CD14-positive monocyte (primary cell): ENCODE measurements at regions not wholly inside any gene's neighbourhood (a gene's known extent, or its start where the extent isn't known, plus 50 kb on each side); places are given as distances from the start of the nearest gene placed in this dataset.

ENCODE experiments used
- DNase-seq, 3 donors: peaks; one replicate each; pipeline ENCODE4 v3.0.0-alpha.2; 2011 to 2022
- H2AFZ ChIP-seq: 2 replicates; pipeline ENCODE4 v1.6.0; 2012; ENCODE audit warnings: mild to moderate bottlenecking, low read depth, low read length, inconsistent platforms; ENCODE audit not compliant: insufficient read depth, poor library complexity, severe bottlenecking
- H3K27ac ChIP-seq, 2 donors: 1 replicate in 1 of 2; 2 replicates in 1 of 2; pipeline ENCODE4 v1.5.1; 2012 to 2013; ENCODE audit warnings: low read length in 2 of 2, control low read depth in 1 of 2, inconsistent platforms in 1 of 2, low read depth in 1 of 2, mild to moderate bottlenecking in 1 of 2
- H3K27me3 ChIP-seq, 2 donors: one replicate each; pipeline versions ENCODE4 v1.6.0 to v1.6.1; 2011 to 2013; ENCODE audit warnings: low read length in 2 of 2; ENCODE audit not compliant: control insufficient read depth in 2 of 2, insufficient read depth in 2 of 2
- H3K36me3 ChIP-seq, 2 donors: replicated peaks in 1 of 2; 1 replicate in 1 of 2; 2 replicates in 1 of 2; pipeline versions ENCODE4 v1.5.1 to v1.6.1; 2012 to 2013; ENCODE audit warnings: low read length in 2 of 2, control low read depth in 1 of 2, inconsistent platforms in 1 of 2, mild to moderate bottlenecking in 1 of 2; ENCODE audit not compliant: insufficient read depth in 2 of 2, control insufficient read depth in 1 of 2
- H3K4me1 ChIP-seq, 2 donors: 1 replicate in 1 of 2; 2 replicates in 1 of 2; pipeline versions ENCODE4 v1.5.1 to v1.6.1; 2012 to 2013; ENCODE audit warnings: low read length in 2 of 2, control low read depth in 1 of 2, inconsistent platforms in 1 of 2, mild to moderate bottlenecking in 1 of 2, moderate library complexity in 1 of 2; ENCODE audit not compliant: insufficient read depth in 2 of 2, control insufficient read depth in 1 of 2
- H3K4me2 ChIP-seq: replicated peaks from 2 replicates; pipeline ENCODE3; 2012; ENCODE audit warnings: low read length, moderate library complexity, mild to moderate bottlenecking; ENCODE audit not compliant: poor library complexity, severe bottlenecking; ENCODE audit errors: extremely low read depth
- H3K4me3 ChIP-seq, 3 experiments: fragments of 200-600 bp in 1 of 3; sonication (generic) in 1 of 3; replicated peaks in 1 of 3; 1 replicate in 2 of 3; 2 replicates in 1 of 3; pipeline ENCODE4 v1.5.1; 2011 to 2013; ENCODE audit warnings: low read length in 3 of 3, mild to moderate bottlenecking in 3 of 3, control low read depth in 2 of 3, low read depth in 2 of 3, inconsistent platforms in 1 of 3, moderate library complexity in 1 of 3
- H3K79me2 ChIP-seq: 2 replicates; pipeline ENCODE4 v1.6.0; 2012; ENCODE audit warnings: mild to moderate bottlenecking, control low read depth, inconsistent platforms, low read length, moderate library complexity; ENCODE audit not compliant: insufficient read depth
- H3K9ac ChIP-seq: 2 replicates; pipeline ENCODE4 v1.6.0; 2017; ENCODE audit warnings: low read length, mild to moderate bottlenecking; ENCODE audit not compliant: insufficient read depth, poor library complexity, severe bottlenecking
- H3K9me3 ChIP-seq, 2 donors: replicated peaks in 1 of 2; 1 replicate in 1 of 2; 2 replicates in 1 of 2; pipeline versions ENCODE4 v1.5.1 to v1.6.1; 2012 to 2013; ENCODE audit warnings: low read length in 2 of 2, control low read depth in 1 of 2; ENCODE audit not compliant: control insufficient read depth in 1 of 2, insufficient read depth in 1 of 2
- H4K20me1 ChIP-seq: 2 replicates; pipeline ENCODE4 v1.6.0; 2012; ENCODE audit warnings: mild to moderate bottlenecking, low read length, control low read depth, moderate library complexity; ENCODE audit not compliant: insufficient read depth
- H3K27ac Mint-ChIP-seq, 7 donors: one replicate each; pipeline ENCODE4 v1.8.0; 2020; ENCODE audit warnings: mild to moderate bottlenecking in 7 of 7, mixed read lengths in 7 of 7, moderate library complexity in 6 of 7, inconsistent platforms in 2 of 7
- H3K27me3 Mint-ChIP-seq, 3 donors: one replicate each; pipeline ENCODE4 v1.8.0; 2021 to 2022; ENCODE audit warnings: low read depth in 3 of 3, mild to moderate bottlenecking in 3 of 3, mixed read lengths in 3 of 3, moderate library complexity in 3 of 3, inconsistent platforms in 1 of 3
- H3K36me3 Mint-ChIP-seq, 2 donors: one replicate each; pipeline ENCODE4 v1.8.0; 2020; ENCODE audit warnings: mixed read lengths in 2 of 2, inconsistent platforms in 1 of 2, mild to moderate bottlenecking in 1 of 2
- H3K4me1 Mint-ChIP-seq: one replicate; pipeline ENCODE4 v1.8.0; 2020; ENCODE audit warnings: mild to moderate bottlenecking, mixed read lengths
- H3K4me3 Mint-ChIP-seq, 2 donors: one replicate each; pipeline ENCODE4 v1.8.0; 2020; ENCODE audit warnings: mild to moderate bottlenecking in 2 of 2, mixed read lengths in 2 of 2, moderate library complexity in 1 of 2
- H3K9me3 Mint-ChIP-seq, 7 donors: one replicate each; pipeline ENCODE4 v1.8.0; 2020 to 2022; ENCODE audit warnings: mixed read lengths in 7 of 7, mild to moderate bottlenecking in 6 of 7, moderate library complexity in 6 of 7, inconsistent platforms in 2 of 7
- WGBS: methylation state at CpG from one replicate; pipeline ENCODE4 v1.1.5; 2013; ENCODE audit warnings: missing lambda C conversion rate; ENCODE audit not compliant: insufficient coverage; 5-methylcytosine and 5-hydroxymethylcytosine counted together
- intact Hi-C, 2 donors: fragments of 100-400 bp; cut with micrococcal nuclease; formaldehyde crosslinking; loops; one replicate each; pipeline versions ENCODE4 v1.15.0 to v1.15.1; 2023
- TF ChIP-seq, protein P1 (sequence below): fragments of 200-600 bp; IDR thresholded peaks from one replicate; pipeline ENCODE4 v1.8.0; 2022; ENCODE audit warnings: antibody characterized with exemption, mild to moderate bottlenecking

DNA sequence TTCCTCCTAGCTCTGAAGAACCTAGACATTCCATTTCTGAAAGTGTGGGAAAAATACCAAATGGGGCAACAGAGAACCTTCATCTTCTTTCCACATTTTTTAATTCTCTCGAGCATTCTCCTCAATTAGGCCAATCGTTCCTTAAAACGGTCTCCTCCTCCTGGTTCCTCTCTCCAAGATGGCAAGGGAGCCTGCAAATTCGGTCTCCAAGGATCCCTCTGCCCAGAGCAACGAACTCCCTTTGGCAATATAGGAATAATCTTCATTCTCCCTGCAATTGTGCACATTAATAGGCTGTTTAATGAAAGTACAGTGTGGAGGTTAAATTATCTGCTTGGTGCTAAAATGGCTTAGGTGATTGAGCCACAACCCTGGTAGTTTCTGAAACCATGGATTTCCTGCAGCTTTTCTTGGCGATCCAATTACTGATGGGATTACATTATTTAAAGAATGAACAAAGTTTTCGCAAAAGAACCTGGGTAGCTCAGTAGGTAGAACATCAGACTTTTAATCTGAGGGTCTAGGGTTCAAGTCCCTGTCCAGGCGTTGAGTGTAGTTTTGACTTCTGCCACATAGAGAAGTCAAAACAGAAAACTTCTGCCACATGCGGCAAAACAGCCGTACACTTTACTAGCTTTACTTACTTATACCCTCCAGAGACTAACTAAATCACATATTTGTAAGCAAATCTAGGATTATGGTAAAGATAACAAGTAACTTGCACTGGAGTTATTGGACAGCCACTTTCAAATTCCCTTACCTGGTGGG lies 102.9 kb upstream of the ZNF184 start:
- TF ChIP-seq, protein P1, sequence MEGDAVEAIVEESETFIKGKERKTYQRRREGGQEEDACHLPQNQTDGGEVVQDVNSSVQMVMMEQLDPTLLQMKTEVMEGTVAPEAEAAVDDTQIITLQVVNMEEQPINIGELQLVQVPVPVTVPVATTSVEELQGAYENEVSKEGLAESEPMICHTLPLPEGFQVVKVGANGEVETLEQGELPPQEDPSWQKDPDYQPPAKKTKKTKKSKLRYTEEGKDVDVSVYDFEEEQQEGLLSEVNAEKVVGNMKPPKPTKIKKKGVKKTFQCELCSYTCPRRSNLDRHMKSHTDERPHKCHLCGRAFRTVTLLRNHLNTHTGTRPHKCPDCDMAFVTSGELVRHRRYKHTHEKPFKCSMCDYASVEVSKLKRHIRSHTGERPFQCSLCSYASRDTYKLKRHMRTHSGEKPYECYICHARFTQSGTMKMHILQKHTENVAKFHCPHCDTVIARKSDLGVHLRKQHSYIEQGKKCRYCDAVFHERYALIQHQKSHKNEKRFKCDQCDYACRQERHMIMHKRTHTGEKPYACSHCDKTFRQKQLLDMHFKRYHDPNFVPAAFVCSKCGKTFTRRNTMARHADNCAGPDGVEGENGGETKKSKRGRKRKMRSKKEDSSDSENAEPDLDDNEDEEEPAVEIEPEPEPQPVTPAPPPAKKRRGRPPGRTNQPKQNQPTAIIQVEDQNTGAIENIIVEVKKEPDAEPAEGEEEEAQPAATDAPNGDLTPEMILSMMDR, result no peak
- Mint-ChIP-seq H3K4me1 (no peaks in the 10 kb centered on the region), H3K9me3 (peaks cover 3 to 13% (median 5%) of the 10 kb centered on the region in 7 donors), H3K27ac (no peak overlapping the region), H3K4me3 (no peak overlapping the region), H3K36me3 (no peaks in the 10 kb centered on the region), H3K27me3 (peaks cover 3 to 24% (median 5%) of the 10 kb centered on the region in 3 donors)
- Histone ChIP-seq H2AFZ (no peak overlapping the region), H3K9me3 (peaks cover 0 to 2% of the 10 kb centered on the region in 2 donors), H3K79me2 (no peaks in the 10 kb centered on the region), H3K27me3 (peaks cover 2 to 4% of the 10 kb centered on the region in 2 donors), H3K27ac (no peak overlapping the region), H3K4me1 (no peaks in the 10 kb centered on the region), H3K36me3 (no peaks in the 10 kb centered on the region), H3K4me3 (no peak overlapping the region), H3K4me2 (no peak overlapping the region), H3K9ac (no peak overlapping the region), H4K20me1 (no peaks in the 10 kb centered on the region)
- WGBS, result 79% methylated on average over 5 of the region's 10 CpGs
- DNase-seq, result no peak
- intact Hi-C loops, result no loop called here

DNA sequence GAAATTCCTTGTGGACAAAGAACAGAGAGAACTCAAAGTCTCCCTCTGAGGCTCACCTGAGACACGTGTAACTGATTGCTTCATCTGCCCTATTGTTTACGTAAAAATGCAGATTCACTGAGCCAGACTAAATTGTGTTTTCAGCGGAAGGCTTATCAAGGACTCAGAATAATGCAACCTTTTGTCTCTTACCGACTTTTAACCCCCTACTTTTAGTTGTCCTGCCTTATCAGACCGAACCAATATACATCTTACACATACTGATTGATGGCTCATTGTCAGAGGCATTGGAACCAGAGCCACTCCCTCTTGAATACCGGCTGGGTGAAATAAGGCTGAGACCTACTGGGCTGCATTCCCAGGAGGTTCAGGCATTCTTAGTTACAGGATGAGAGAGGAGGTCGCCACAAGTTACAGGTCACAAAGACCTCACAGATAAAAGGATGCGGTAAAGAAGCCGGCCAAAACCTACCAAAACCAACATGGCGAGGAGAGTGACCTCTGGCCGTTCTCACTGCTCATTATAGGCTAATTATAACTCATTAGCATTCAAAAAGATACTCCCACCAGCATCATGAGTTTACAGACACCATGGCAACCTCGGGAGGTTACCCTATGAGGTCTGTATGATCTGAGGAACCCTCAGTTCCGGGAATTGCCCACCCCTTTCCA lies 95.5 kb upstream of the ZNF184 start:
- Histone ChIP-seq H4K20me1 (no peaks in the 10 kb centered on the region), H3K9ac (no peak overlapping the region), H3K27ac (no peak overlapping the region), H3K4me3 (no peak overlapping the region), H3K36me3 (no peaks in the 10 kb centered on the region), H3K27me3 (peaks cover 41 to 68% of the 10 kb centered on the region in 2 donors), H3K4me2 (no peak overlapping the region), H2AFZ (no peak overlapping the region), H3K9me3 (peaks cover 0 to 18% of the 10 kb centered on the region in 2 donors), H3K4me1 (no peaks in the 10 kb centered on the region), H3K79me2 (no peaks in the 10 kb centered on the region)
- WGBS, result 64% methylated on average over 2 of the region's 13 CpGs
- Mint-ChIP-seq H3K27ac (no peak overlapping the region), H3K9me3 (peaks cover 5 to 28% (median 17%) of the 10 kb centered on the region in 7 donors), H3K36me3 (no peaks in the 10 kb centered on the region), H3K27me3 (peaks cover 36 to 73% (median 52%) of the 10 kb centered on the region in 3 donors), H3K4me3 (peak overlapping the region in 1 of 2 donors; percentile 61), H3K4me1 (no peaks in the 10 kb centered on the region)
- TF ChIP-seq, protein P1, result no peak
- DNase-seq, result no peak
- intact Hi-C loops, result no loop called here
